ENCODE measurements at regions not wholly inside any gene's neighbourhood (a gene's known extent, or its start where the extent isn't known, plus 50 kb on each side); places are given as distances from the start of the nearest gene placed in this dataset.

DNA sequence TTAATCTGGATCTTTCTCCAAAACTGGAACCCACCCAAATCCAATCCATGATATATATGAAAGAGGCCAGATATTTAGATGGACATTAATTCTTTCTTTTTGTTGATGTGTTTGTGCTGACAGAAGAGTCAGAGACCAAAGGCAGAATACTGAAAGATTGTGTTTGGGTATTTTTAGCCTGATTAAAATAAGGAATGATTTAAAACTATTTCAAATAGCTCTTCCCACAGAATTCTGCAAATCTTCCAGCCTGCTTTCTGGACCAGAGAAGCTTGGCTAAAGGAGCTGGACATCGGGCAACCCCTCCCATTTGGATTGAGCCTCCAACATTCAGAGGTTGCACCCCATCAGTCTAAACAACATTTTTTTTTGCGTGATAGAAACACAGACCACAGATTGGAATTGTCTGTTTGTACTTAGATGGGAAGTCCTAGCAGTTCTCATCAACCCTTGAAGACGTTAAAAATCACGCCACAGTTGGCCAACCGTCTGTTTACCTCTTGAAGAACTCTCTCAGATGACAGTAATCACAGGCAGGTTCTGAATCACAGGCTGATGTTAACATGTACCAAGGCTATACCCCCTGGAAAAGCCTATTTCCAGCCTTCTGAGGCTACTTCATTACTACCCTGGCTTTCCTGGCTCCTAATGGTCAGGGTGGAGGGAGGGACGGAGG is 155.2 kb upstream of the NRP1 start:
- Histone ChIP-seq H3K27me3 (replicated peaks; ENCODE audit: control insufficient read depth, insufficient read depth, low read length) (no peaks in the 10 kb centered on the region), H3K9me3 (no peaks in the 10 kb centered on the region), H3K4me3 (ENCODE audit: low read depth, low read length) (no peak overlapping the region), H3K4me1 (no peaks in the 10 kb centered on the region; the same call in 1 of the 2 replicates), H3K36me3 (ENCODE audit: control insufficient read depth, insufficient read depth, low read length) (no peaks in the 10 kb centered on the region)
- POLR2A ChIA-PET, result no interaction called here
- TF ChIP-seq, protein P1, sequence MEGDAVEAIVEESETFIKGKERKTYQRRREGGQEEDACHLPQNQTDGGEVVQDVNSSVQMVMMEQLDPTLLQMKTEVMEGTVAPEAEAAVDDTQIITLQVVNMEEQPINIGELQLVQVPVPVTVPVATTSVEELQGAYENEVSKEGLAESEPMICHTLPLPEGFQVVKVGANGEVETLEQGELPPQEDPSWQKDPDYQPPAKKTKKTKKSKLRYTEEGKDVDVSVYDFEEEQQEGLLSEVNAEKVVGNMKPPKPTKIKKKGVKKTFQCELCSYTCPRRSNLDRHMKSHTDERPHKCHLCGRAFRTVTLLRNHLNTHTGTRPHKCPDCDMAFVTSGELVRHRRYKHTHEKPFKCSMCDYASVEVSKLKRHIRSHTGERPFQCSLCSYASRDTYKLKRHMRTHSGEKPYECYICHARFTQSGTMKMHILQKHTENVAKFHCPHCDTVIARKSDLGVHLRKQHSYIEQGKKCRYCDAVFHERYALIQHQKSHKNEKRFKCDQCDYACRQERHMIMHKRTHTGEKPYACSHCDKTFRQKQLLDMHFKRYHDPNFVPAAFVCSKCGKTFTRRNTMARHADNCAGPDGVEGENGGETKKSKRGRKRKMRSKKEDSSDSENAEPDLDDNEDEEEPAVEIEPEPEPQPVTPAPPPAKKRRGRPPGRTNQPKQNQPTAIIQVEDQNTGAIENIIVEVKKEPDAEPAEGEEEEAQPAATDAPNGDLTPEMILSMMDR (IDR thresholded peaks at IDR 0.05; ENCODE audit: insufficient read depth in 1 of 2, low read depth in 1 of 2, low read length in 1 of 2, severe bottlenecking in 1 of 2, unreplicated experiment in 1 of 2), result no peak
- peaks cover 8% of the 10 kb centered on the region for H3K9me3 Mint-ChIP-seq (ENCODE audit: unreplicated experiment)
- no peak overlapping the region for H3K27ac Mint-ChIP-seq (ENCODE audit: unreplicated experiment)
- no peak for DNase-seq
- H3K36me3 Mint-ChIP-seq (ENCODE audit: insufficient read depth, unreplicated experiment), result no peaks in the 10 kb centered on the region
- no peak overlapping the region for H3K4me3 Mint-ChIP-seq (ENCODE audit: unreplicated experiment)
- H3K4me1 Mint-ChIP-seq (ENCODE audit: low read depth, unreplicated experiment), result peaks cover 7% of the 10 kb centered on the region
- intact Hi-C loops (cut with micrococcal nuclease; ENCODE audit: unreplicated experiment), result no loop called here
- CTCF ChIA-PET, result no interaction called here
- H3K27me3 Mint-ChIP-seq (ENCODE audit: insufficient read depth, unreplicated experiment), result no peaks in the 10 kb centered on the region
- no TSS peak for BruUV-seq (replicated peaks)

DNA sequence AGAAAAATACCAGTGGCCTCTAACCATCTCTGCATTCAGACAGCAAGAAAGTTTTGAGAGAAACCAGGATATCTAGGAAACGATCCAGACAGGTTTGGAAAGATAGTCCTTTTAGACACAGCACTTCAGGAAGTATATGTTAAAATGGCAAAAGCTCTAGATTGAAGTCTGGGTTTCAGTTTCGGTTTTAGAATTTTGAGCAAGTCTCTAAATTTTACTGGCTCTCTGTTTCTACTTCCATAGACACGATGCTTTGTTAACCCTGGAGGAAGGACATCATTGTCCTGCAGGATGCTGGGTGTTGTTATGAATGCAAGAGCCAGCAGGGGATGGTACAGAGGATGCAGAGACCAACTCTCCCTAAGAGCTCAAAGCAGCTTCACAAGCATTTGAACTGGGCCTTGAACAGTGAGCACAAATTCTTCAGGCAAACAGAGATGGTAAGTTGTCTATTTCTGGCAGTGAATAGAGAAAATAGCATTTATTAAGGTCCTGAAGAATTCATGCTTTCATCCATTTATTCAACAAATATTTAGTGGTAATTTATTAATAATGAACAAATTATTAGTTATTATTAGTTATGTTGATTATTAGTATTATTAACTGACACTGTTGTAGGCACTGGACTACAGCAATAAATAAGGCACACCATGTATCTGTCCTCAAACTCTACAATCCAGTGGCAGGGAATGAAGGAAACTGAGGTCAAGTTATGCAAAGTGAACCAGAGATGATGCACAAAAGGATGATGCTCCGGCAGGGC is 152.7 kb upstream of the NRP1 start:
- Mint-ChIP-seq H3K36me3 (ENCODE audit: insufficient read depth, unreplicated experiment) (peaks cover under 1% of the 10 kb centered on the region), H3K4me1 (ENCODE audit: low read depth, unreplicated experiment) (peaks cover 20% of the 10 kb centered on the region), H3K9me3 (ENCODE audit: unreplicated experiment) (peaks cover 10% of the 10 kb centered on the region), H3K27me3 (ENCODE audit: insufficient read depth, unreplicated experiment) (no peaks in the 10 kb centered on the region), H3K4me3 (ENCODE audit: unreplicated experiment) (no peak overlapping the region), H3K27ac (ENCODE audit: unreplicated experiment) (no peak overlapping the region)
- Histone ChIP-seq H3K9me3 (no peaks in the 10 kb centered on the region), H3K27me3 (replicated peaks; ENCODE audit: control insufficient read depth, insufficient read depth, low read length) (no peaks in the 10 kb centered on the region), H3K4me3 (ENCODE audit: low read depth, low read length) (no peak overlapping the region), H3K36me3 (ENCODE audit: control insufficient read depth, insufficient read depth, low read length) (no peaks in the 10 kb centered on the region), H3K4me1 (peaks cover 13% of the 10 kb centered on the region; the same call in 1 of the 2 replicates)
- POLR2A ChIA-PET, result no interaction called here
- no TSS peak for BruUV-seq (replicated peaks)
- peak in 1 of 2 experiments; percentile 8 for DNase-seq
- intact Hi-C loops (cut with micrococcal nuclease; ENCODE audit: unreplicated experiment), result no loop called here
- CTCF ChIA-PET, result no interaction called here
- TF ChIP-seq, protein P1 (IDR thresholded peaks at IDR 0.05; ENCODE audit: insufficient read depth in 1 of 2, low read depth in 1 of 2, low read length in 1 of 2, severe bottlenecking in 1 of 2, unreplicated experiment in 1 of 2), result no peak

DNA sequence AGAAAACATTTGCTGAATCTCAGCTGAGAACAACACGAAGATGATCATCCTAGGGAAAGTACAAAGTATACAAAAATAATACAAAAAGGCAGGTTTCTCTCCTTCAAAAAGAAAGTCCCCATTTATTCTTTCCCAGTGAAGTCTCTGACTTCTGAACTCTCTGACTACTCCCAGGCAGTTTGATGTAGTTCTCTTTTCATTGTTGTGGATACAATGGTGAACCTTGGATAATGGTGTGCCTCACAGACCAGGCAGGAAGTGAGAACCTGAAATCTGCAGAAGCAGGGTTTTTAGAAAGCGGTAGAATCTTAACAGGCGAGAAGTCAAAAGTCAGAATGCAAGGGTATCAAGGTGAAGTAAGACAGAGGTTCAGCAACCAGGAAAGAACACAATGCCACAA is 150.8 kb upstream of the NRP1 start:
- Mint-ChIP-seq H3K27me3 (ENCODE audit: insufficient read depth, unreplicated experiment) (no peaks in the 10 kb centered on the region), H3K27ac (ENCODE audit: unreplicated experiment) (peak overlapping the region; percentile 11), H3K4me1 (ENCODE audit: low read depth, unreplicated experiment) (peaks cover 24% of the 10 kb centered on the region), H3K9me3 (ENCODE audit: unreplicated experiment) (peaks cover 25% of the 10 kb centered on the region), H3K36me3 (ENCODE audit: insufficient read depth, unreplicated experiment) (peaks cover 6% of the 10 kb centered on the region), H3K4me3 (ENCODE audit: unreplicated experiment) (no peak overlapping the region)
- Histone ChIP-seq H3K4me1 (peaks cover 13% of the 10 kb centered on the region; the same call in 1 of the 2 replicates), H3K27me3 (replicated peaks; ENCODE audit: control insufficient read depth, insufficient read depth, low read length) (no peaks in the 10 kb centered on the region), H3K9me3 (no peaks in the 10 kb centered on the region; the same call in 1 of the 2 replicates), H3K36me3 (ENCODE audit: control insufficient read depth, insufficient read depth, low read length) (no peaks in the 10 kb centered on the region), H3K4me3 (ENCODE audit: low read depth, low read length) (no peak overlapping the region)
- POLR2A ChIA-PET, result no interaction called here
- no TSS peak for BruUV-seq (replicated peaks)
- intact Hi-C loops (cut with micrococcal nuclease; ENCODE audit: unreplicated experiment), result no loop called here
- no peak for DNase-seq
- CTCF ChIA-PET, result no interaction called here
- TF ChIP-seq, protein P1 (IDR thresholded peaks at IDR 0.05; ENCODE audit: insufficient read depth in 1 of 2, low read depth in 1 of 2, low read length in 1 of 2, severe bottlenecking in 1 of 2, unreplicated experiment in 1 of 2), result no peak

Measured in Caco-2 (cell line).